Uterus (tissue), 3 donors: ENCODE measurements at regions not wholly inside any gene's neighbourhood (a gene's known extent, or its start where the extent isn't known, plus 50 kb on each side); places are given as distances from the start of the nearest gene placed in this dataset.

Source experiments
- DNase-seq, 2 donors: peaks; one replicate each; pipeline ENCODE4 v3.0.0-alpha.2; 2019 to 2020
- H3K27ac ChIP-seq, 2 donors: fragments of 200-600 bp; sonication (generic); 1 replicate in 1 of 2; 2 replicates in 1 of 2; pipeline ENCODE4 v1.5.1; 2016 to 2018
- H3K27me3 ChIP-seq, 2 donors: fragments of 200-600 bp; sonication (generic); one replicate each; pipeline ENCODE4 v1.5.1; 2018 to 2019; ENCODE audit warnings: control low read depth in 1 of 2
- H3K36me3 ChIP-seq, 2 donors: fragments of 200-600 bp; sonication (generic); one replicate each; pipeline ENCODE4 v1.5.1; 2019; ENCODE audit warnings: control low read depth in 1 of 2
- H3K4me1 ChIP-seq, 2 donors: fragments of 200-600 bp; sonication (generic); one replicate each; pipeline ENCODE4 v1.5.1; 2018 to 2019; ENCODE audit warnings: control low read depth in 1 of 2
- H3K4me3 ChIP-seq, 2 donors: fragments of 200-600 bp; sonication (generic); 1 replicate in 1 of 2; 2 replicates in 1 of 2; pipeline ENCODE4 v1.5.1; 2018 to 2019; ENCODE audit warnings: mild to moderate bottlenecking in 1 of 2
- H3K9me3 ChIP-seq, 2 donors: fragments of 200-600 bp; sonication (generic); one replicate each; pipeline ENCODE4 v1.5.1; 2019; ENCODE audit warnings: control low read depth in 1 of 2
- POLR2A ChIP-seq, 2 donors: fragments of 450-650 bp; IDR thresholded peaks; one replicate each; pipeline ENCODE4 v1.6.1; 2016; ENCODE audit warnings: antibody characterized with exemption in 2 of 2, mild to moderate bottlenecking in 1 of 2, moderate library complexity in 1 of 2
- intact Hi-C: fragments of 100-400 bp; cut with DNase I; formaldehyde crosslinking; loops from one replicate; pipeline ENCODE4 v1.15.1; 2023; ENCODE audit warnings: low total_unique reads
- TF ChIP-seq, protein P1 (sequence below), 4 experiments: fragments of 200-600 bp in 2 of 4; fragments of 450-650 bp in 2 of 4; sonication (generic) in 2 of 4; IDR thresholded peaks; one replicate each; pipeline ENCODE4 v1.5.1; 2016 to 2019; ENCODE audit warnings: antibody characterized with exemption in 4 of 4, mild to moderate bottlenecking in 2 of 4, moderate library complexity in 1 of 4
- donor health status: DM: yes; HTN: yes; CAD: no.

DNA sequence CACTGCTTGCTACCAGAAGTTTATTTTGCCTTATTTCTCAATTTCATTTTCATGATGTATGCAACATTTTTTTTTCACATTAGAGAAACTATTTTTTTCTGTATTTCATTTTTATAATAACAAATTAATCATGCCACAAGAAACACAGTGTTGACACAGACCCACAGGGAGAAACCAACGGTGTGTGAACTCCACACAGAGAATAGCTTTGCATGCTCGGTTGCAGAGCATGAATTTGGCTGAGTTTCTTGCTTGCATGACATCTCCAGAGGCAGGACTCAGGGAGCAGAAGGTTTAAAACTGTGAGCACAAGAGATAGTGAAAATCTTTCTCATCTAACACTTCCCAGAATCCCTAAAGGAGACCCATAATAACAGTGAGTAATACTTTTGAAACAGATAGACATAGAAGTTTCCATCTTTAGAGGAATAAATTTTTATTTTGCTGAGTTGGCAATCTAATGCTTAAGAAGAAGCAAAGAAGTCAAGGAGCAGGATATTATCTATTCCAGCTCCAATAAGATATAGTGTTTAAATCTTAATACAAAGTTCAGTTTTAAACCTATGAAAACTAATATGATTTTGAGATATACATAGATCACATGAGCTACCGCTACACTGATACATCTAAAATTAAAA lies 890.9 kb downstream of the MRPL39 start:
- Histone ChIP-seq H3K27ac (no peak overlapping the region), H3K9me3 (no peaks in the 10 kb centered on the region), H3K27me3 (no peaks in the 10 kb centered on the region), H3K4me1 (no peaks in the 10 kb centered on the region), H3K4me3 (no peak overlapping the region), H3K36me3 (no peaks in the 10 kb centered on the region)
- TF ChIP-seq, protein P1, sequence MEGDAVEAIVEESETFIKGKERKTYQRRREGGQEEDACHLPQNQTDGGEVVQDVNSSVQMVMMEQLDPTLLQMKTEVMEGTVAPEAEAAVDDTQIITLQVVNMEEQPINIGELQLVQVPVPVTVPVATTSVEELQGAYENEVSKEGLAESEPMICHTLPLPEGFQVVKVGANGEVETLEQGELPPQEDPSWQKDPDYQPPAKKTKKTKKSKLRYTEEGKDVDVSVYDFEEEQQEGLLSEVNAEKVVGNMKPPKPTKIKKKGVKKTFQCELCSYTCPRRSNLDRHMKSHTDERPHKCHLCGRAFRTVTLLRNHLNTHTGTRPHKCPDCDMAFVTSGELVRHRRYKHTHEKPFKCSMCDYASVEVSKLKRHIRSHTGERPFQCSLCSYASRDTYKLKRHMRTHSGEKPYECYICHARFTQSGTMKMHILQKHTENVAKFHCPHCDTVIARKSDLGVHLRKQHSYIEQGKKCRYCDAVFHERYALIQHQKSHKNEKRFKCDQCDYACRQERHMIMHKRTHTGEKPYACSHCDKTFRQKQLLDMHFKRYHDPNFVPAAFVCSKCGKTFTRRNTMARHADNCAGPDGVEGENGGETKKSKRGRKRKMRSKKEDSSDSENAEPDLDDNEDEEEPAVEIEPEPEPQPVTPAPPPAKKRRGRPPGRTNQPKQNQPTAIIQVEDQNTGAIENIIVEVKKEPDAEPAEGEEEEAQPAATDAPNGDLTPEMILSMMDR (IDR thresholded peaks at IDR 0.05): no peak
- no peak for TF ChIP-seq POLR2A (IDR thresholded peaks at IDR 0.05)
- intact Hi-C loops: no loop called here
- no peak for DNase-seq

DNA sequence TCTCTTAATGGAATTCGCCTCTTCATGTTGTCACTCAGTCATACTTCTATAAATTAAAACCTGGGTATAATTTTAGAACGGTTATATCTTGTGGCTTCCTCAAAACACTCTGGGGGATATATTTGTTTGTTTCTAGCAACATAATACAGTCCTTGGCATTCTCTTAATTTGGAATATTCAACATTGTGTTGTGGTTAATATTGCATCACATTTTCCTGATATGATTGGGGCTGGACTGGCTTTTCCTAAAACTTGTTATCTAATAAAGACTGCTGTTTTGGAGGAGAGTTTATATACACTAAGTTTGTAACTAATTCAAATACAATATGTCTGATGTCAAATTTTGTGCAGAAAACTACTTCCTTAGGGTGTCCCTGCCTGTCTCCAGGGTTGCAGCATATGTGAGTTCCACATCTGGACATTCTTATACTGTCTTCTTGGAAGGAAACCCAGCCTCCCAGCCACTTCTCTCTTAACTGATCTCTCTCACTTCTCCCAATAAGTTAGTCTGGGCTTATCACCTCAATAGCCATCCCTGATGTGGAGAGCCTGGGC lies 892.6 kb downstream of the MRPL39 start:
- TF ChIP-seq POLR2A (IDR thresholded peaks at IDR 0.05): no peak
- TF ChIP-seq, protein P1 (IDR thresholded peaks at IDR 0.05): no peak
- Histone ChIP-seq H3K9me3 (no peaks in the 10 kb centered on the region), H3K27ac (no peak overlapping the region), H3K27me3 (no peaks in the 10 kb centered on the region), H3K4me1 (no peaks in the 10 kb centered on the region), H3K4me3 (no peak overlapping the region), H3K36me3 (no peaks in the 10 kb centered on the region)
- intact Hi-C loops: no loop called here
- no peak for DNase-seq

DNA sequence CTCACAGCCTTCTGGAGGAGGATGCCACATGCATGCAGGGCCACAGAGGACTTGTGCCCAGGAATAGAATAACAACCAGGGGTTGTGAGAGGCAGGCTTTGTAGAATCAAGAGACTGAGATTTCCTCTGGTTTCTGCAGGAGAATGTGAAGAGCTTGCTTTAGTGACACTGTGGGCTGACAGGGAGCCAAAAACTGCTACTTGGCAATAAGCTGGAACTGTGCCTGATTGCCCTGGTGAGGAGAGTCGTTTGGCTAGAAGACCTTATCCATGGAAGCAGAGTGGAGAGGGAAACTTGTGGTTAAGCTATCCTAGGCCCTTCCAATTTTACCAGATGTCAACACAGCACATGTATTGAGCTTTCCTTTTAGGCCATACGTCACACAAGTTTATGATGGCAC lies 902.1 kb downstream of the MRPL39 start:
- no peak for DNase-seq
- intact Hi-C loops: no loop called here
- H3K36me3 ChIP-seq: no peaks in the 10 kb centered on the region
- H3K9me3 ChIP-seq: no peaks in the 10 kb centered on the region
- no peak overlapping the region for H3K4me3 ChIP-seq
- H3K4me1 ChIP-seq: no peaks in the 10 kb centered on the region
- H3K27ac ChIP-seq: no peak overlapping the region
- no peak for TF ChIP-seq POLR2A (IDR thresholded peaks at IDR 0.05)
- TF ChIP-seq, protein P1 (IDR thresholded peaks at IDR 0.05): no peak
- no peaks in the 10 kb centered on the region for H3K27me3 ChIP-seq

DNA sequence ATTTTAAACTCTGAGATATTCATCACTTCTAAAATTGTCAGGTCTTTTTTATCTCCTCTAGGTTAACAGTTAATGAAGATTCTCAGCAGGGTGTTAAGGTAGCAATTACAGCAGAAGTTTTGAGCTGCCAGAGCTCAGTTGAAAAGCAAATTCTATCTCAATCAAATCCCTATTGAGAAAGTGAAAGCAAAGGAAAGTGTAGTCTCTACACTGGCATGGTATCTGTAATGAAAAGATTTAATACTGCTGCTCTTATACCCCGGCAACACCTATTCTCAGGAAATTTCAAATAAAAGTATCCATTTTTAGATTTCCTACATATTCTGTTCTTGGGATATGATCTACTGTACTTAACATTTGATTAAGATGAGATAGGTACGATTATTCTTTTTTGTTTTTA lies 913.5 kb downstream of the MRPL39 start:
- H3K4me1 ChIP-seq: no peaks in the 10 kb centered on the region
- DNase-seq: no peak
- intact Hi-C loops: no loop called here
- H3K27me3 ChIP-seq: no peaks in the 10 kb centered on the region
- H3K27ac ChIP-seq: no peak overlapping the region
- TF ChIP-seq, protein P1 (IDR thresholded peaks at IDR 0.05): no peak
- no peak for TF ChIP-seq POLR2A (IDR thresholded peaks at IDR 0.05)
- H3K36me3 ChIP-seq: no peaks in the 10 kb centered on the region
- no peak overlapping the region for H3K4me3 ChIP-seq
- H3K9me3 ChIP-seq: no peaks in the 10 kb centered on the region

DNA sequence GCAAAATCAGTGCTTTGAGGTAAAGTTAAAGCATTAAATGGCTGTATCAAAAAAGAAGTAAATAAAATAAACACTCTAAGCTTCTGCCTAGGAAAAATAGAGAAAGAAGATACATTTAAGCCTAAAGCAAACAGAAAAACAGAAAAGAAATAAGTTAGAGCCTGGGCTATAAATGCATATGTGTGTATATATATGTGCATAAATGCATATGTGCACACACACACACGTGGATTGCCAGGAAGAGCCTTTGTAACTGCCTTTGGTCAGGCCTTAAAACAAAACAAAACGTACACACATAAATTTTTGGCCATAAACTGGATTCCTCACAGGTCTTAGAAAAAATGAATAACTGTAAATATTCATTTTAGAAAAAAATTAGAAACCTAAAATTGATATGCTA lies 925.8 kb downstream of the MRPL39 start:
- no peak for TF ChIP-seq POLR2A (IDR thresholded peaks at IDR 0.05)
- TF ChIP-seq, protein P1 (IDR thresholded peaks at IDR 0.05): no peak
- Histone ChIP-seq H3K27me3 (no peaks in the 10 kb centered on the region), H3K4me1 (no peaks in the 10 kb centered on the region), H3K9me3 (no peaks in the 10 kb centered on the region), H3K4me3 (no peak overlapping the region), H3K27ac (no peak overlapping the region), H3K36me3 (no peaks in the 10 kb centered on the region)
- DNase-seq: no peak
- intact Hi-C loops: no loop called here
